GM21825 (cell line): ENCODE measurements at regions not wholly inside any gene's neighbourhood (a gene's known extent, or its start where the extent isn't known, plus 50 kb on each side); places are given as distances from the start of the nearest gene placed in this dataset.

Experiments used
- ATAC-seq: cut with Tn5 transposase; IDR thresholded peaks from one replicate; pipeline ENCODE4 v1.9.1; 2021; ENCODE audit warnings: mild to moderate bottlenecking, moderate library complexity; ENCODE audit not compliant: unreplicated experiment

GRCh38 chr5:66540078-66540477 lies 56.1 kb upstream of the MAST4 start:
- ATAC-seq = no peak

- ATAC-seq = no peak
Measured at GRCh38 chr5:66542711-66543110, 53.5 kb upstream of the MAST4 start.
